ENCODE measurements at regions not wholly inside any gene's neighbourhood (a gene's known extent, or its start where the extent isn't known, plus 50 kb on each side); places are given as distances from the start of the nearest gene placed in this dataset.
"Not testable (repeated sequence)": the region's sequence is repeated elsewhere in the genome, so short reads cannot be mapped to it uniquely, and the experiment has no call there.

DNA sequence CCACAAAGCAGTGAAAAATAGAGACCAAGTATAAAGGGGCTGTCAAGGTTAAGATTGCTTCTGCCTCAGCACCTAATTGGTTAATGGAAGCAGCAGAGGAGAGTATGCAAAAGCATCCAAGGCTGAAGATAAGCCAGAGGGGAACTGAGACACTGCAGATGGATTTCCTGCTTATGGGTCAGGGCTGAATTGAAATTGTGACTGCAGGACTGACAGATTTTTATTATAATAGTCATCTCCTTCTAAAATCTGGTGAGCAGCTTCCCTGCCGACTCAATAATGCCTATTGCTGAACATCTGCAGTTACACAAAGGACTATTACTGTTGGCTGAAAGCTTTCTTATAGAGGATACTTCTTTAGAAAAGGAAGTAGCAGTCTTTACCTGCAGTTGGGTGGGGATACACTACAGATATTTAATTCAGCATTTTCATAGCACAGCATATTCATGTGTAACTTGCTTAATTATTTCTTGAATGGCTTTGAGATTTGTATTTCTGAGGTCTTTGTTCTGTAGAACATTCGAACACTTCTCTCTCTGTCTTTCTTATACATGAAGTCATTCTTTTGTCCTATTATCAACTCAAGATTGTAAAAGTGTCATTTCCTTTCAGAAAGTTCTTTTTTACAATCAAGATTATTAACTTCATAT, 363.0 kb upstream of the RIOK2 start:
- DNase-seq, result no peak

DNA sequence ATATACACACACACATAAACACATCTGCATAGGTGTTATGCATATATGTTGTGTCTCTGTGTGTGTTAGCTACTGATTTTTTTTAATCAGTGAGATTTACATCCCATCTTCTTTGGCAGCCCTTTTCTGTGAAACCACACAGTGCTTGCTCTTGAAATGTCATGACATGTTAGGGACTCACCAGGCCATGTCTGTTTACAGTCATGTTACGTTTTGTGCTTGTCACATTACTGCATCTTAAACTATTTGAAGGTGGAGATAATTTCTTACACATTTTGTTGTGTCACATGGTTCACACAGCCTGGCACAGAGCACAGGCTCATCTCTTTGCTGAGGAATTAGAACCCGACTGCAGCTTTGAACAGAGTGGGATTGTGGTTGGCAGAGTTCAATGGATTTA, 364.4 kb upstream of the RIOK2 start:
- DNase-seq, result no peak

DNA sequence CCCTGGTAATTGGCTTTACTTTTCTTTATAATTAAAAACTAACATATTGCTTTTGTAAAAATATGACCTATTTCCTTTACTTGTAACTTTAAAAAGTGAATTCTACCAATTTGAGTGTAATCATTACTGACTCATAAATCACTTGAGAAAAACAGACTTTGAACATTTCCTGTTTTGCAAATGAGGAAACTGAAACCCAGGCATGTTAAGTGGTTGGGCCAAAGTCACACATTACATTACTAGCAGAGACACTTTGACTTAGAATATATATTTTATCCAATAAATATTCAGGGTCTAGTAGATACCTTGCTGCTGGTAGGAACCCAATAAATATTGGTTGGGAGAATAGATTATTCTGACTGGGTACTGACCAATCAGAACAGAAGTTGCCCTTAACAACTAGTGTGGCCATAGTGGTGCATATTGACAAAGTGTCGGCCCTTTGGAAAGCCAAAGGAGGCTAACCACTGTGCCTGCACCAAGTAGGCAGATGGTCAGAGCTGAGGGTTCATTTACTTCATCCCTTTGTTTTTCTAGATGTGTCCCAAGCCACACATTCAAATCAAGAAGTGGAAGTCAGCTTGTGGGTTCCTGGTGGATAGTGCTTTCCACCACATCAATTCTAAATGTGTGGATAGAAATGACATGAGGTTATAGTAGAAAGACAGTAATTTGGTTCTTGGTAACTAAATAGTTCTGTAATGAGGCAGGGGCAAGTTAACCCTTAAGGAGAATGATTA, 365.1 kb upstream of the RIOK2 start:
- DNase-seq, result no peak

DNA sequence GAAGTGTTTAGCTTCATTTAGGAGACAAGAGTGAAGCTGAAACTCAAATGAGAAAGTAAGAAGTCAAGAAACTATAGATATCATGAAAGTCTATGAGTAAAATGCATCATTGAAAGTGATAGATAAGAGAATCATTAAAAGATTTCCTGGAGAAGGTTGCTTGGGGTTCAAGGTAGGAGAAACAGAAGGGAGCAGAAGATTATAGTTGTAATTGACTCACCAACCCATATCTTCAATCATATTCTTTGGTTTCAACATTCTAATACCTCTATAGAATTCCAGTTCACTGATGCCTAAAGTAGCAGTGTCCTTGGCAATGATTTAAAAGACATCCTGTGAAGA, 365.7 kb upstream of the RIOK2 start:
- DNase-seq, result no peak

DNA sequence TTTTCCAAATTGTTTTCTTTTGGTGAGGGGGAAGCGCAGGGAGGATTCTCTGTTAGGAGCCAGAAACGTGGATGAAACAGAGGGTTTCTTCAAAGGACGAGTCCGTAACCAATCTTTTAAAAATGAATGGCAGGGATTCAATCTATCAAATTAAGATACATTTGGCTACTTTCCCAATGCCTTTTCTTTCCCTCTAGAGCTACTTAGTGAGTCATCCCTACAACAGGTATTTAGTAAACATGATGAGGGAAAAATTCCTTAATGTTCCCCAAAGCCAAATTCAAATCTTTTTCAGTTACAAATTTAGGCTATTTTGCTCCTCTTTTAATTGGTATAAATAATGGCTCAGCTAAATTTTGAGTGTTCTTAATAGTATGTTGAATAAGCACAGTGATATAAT, 366.4 kb upstream of the RIOK2 start:
- DNase-seq, result no peak

DNA sequence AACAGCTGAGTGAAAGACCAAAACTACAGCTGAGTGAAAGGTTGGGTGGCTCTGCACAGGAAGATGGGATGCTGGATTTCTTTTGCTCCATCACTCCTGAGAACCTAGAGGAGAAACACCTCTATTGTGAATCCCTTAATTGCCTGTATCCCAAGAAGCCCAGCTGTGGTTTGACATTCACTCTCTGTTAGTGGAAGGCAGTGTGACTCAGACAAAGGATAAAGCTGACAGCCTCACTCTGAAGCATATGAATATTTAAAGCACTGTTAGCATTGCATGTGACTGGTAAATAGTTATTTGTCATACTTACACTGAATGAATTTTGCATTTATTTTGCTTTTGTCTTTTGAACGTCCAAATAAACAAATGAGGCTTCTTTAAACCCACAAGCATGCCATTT, 367.1 kb upstream of the RIOK2 start:
- no peak for DNase-seq

DNA sequence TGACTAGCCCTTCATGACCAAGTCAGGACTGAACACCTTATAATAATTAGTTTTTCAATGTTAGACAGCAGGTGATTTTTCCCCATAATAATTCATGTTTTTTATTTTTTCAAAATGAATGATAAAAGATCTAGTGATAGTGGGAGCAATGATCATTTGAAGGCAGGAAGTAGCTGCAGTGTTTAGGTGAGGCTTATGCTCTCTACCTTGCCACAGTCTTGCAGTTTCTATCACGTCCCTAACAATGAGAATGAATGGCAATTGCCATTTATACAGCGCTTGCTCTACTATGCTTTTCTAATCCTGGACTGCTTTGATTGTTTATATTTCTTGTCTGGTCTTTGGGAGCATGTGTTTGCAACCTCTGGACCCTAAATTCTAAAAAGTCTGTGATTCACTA, 367.8 kb upstream of the RIOK2 start:
- DNase-seq, result no peak

DNA sequence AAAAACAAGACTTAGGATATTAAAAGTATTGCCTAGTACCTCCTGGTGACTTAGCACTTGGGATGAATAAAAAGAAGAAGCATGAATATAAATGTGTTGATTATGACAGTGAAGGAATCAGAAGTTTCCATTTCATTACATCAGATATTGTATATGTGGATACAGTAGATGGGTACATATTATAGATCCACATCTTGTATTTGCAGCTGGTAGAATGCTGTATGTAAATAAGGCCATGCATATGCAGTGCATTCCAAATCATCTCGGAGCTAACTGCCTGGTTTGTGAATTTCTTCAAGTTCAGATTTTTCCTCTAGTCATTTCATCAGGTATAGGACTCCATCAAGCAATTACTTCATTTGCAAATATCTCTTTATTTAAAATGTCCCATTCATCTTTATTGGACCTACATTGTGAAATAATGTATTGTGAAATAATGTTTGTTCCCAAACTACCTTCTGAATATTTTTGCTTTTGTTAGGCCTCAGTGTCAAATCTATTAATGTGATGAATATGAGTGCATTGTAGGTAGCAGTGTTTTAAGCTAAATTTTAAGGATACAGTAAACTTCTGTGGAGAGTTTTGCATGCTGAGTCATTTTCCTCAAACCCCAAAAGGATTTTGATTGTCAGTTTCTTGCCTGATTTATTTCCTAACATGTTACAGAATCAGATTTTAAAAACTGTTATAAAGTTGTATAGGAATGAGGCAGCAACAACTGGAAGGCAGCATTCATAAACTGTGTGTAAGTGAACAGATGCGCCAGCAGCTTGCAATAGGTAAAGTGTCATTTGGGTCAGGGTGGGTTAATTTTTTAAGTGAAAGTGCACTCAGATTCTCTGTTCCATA, 370.8 kb upstream of the RIOK2 start:
- no peak for DNase-seq

DNA sequence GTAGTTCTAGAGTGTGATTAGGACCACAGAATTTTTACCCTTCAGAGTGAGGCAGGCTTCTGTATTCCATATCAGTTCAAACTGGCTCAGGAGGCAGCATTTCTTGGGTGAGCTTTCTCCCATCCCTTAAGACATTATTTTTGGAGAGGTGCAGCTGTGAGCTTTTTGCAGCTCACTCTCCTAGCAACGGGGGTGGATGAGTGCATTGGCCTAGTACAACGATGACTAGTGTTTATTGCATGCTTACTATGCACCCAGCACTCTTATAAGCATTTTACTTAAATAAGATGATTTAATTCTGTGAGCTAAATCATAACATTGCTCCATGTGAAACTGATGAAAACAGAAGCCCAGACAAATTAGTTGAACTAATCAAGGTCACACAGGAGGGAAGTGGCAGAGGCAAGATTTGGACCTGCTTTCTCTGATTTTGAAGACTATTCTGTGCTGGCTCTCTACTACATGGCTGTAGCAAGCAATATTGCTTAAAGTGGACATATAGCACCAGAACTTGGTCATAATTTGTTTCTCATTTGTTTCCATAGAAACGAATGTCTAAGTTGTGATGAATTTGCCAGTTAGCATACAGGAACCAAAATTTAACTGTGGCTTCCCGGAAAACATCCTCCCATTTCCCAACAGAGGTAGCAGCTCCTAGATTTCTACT, 372.1 kb upstream of the RIOK2 start:
- no peak for DNase-seq

DNA sequence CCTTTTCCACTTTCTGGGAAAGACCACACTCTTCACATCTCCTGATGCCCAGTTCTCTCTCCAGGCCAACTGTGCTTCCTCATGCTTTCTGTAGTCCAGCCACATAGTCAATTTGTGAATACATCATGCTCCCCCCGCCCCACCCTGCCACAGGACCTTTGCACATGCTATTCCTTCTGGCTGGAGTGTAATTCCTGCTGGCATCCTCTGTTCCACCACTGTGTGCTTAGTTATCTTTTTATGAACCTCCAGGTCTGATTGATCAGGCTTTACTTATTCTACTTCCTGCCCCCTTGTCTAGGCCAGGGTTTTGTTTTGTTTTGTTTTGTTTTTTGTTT, 372.6 kb upstream of the RIOK2 start:
- DNase-seq, result no peak

DNA sequence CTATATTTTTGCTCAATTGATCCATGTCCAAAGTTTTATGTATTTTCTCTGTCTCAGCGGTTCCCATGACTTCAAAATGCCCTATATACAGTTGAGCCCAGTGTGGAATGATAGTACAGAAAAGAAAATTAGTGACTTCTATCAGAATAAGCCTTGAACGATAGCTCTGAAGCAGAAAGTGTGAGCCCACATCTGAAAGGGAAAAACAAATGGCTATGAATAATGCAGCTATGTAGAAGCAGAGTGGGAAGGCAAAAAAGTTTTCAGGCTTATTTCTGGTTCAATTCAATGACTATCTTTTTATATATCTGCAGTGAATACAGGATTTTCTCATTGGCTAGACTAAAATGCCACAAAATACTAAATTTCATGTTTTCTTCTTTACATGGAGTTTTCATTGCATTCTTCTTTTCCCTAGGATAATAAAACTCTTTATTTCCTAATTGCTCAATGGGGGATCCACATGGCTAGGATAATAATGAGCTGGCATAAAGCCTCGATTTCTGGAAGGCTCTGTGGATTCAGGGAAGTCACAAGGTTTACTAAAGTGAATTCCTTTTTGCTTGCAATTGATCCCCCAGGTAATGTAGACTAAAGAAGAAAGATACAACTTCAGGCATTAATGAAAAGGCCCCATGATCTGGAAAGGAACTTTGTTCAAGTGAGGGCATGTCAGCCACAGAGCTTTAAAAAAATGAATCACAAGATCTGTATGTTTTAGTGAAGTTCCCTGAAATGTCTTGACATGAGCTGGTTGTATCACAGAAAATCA, 377.0 kb upstream of the RIOK2 start:
- no peak for DNase-seq

DNA sequence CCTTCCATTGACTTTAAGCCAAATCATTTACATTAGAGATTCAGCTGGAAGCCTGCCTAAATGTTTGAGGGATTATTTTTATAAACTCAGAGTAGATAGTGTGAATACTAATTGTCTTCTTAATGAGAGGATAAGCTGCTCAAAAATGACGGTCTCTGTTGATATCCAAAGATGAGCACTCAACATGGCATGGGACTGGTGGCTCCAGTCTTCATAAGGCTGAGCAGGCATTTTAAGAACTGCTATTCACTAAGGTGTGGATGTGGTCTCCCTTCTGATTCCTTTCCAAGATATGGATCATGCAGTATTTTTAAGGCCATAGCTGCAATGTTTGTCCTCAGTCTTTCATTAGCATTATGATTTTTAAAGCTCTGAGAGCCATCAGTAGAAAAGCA, 377.5 kb upstream of the RIOK2 start:
- no peak for DNase-seq

DNA sequence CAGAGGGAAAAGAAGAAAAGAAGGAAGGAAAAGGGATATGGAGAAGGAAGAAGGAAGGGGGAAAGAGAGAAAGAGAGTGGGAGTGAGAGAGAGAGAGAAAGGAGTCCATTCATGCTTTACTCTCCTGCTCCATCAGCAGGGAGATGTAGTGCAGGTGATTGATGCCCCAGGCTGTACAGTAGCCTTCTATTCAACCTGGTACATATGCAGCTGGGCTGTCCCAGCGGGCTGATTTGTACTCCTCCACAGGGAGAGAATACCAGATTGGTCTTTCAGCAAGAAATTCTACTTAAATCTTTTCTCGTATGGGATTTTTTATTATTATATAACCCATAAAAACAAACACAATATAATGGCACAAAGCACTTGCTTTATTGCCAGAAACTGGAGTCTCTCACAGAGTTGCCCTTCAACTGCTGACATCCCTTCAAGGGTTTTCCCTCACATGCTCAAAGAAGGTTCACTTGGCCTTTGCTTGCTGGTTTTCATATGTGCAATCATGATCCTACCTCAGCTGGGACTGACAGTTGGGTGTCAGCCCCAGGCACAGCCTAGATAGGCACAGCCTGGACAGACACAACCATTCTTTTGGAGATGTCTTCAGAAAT, 380.1 kb upstream of the RIOK2 start:
- no peak for DNase-seq

DNA sequence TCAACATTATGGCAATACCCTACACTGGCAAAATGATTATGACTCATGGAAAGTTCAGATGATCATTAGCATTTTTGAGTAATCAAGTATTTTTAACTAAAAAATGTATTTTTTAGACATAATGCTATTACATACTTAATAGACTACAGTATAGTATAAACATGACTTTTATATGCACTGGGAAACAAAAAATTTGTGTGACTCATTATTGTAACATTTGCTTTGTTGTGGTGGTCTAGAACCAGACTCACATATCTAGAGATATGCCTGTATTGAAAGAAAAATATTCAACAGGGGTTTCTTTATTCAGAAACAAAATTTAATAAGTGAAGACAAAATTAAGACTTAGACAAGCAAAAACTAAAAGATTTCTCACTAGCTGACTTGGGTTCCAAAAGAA, 385.3 kb upstream of the RIOK2 start:
- DNase-seq, result no peak

DNA sequence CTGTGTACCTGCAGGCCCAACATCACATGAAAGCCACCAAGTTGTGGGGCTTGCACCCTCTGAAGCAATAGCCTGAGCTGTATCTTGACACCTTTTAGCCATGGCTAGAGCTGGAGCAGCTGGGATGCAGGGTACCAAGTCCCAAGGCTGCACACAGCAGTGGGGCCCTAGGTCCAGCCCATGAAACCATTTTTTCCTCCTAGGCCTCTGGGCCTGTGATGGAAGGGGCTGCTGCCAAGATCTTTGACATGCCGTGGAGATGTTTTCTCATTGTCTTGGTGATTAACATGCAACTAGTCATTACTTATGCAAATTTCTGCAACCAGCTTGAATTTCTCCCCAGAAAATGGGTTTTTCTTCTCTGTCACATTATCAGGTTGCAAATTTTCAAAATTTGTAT, 387.2 kb upstream of the RIOK2 start:
- no peak for DNase-seq

DNA sequence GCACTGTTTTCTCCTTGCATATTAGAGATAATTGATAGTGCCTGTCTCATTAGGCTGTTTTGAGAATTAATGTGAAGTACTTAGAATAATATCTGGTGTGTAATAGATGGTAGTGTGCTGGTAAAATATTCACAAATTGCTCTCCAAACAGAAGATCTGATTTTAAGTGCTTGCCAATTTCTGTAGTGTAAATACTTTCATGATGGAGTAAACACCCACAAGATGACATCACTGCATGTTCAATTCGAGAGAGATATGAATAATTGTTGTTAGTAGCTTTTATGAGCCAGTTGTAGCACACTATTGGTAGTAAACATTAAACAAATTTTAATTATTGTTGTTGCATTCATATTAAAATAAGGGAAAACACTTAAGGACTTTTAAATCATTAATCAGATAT, 392.3 kb upstream of the RIOK2 start:
- DNase-seq, result no peak

DNA sequence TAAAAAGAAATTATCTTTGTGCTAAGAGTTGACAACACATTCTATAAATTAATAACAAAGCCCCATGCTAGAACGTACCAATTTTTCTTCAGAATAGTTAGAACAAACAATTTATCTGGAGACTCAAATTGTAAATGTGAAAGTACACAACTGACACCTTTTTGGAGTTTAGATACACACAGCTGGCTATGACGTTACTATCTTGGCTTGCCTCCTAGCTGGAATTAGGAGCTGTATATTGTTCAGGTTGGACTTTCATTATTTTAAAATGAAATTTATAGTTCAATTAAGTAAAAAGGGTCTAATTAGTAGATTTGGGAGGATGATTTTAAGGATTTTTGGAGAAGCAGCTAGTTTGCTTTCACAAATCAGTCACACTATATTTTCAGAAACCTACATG, 393.9 kb upstream of the RIOK2 start:
- DNase-seq, result no peak

DNA sequence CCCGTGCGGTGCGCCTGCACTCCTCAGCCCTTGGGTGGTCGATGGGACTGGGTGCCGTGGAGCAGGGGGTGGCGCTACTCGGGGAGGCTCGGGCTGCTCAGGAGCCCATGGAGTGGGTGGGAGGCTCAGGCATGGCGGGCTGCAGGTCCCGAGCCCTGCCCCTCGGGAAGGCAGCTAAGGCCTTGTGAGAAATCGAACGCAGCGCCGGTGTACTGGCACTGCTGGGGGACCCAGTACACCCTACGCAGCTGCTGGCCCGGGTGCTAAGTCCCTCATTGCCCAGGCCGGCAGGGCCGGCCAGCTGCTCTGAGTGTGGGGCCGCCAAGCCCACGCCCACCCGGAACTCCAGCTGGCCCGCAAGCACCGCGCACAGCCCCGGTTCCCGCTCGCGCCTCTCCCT, 396.9 kb upstream of the RIOK2 start:
- not testable (repeated sequence) for DNase-seq

DNA sequence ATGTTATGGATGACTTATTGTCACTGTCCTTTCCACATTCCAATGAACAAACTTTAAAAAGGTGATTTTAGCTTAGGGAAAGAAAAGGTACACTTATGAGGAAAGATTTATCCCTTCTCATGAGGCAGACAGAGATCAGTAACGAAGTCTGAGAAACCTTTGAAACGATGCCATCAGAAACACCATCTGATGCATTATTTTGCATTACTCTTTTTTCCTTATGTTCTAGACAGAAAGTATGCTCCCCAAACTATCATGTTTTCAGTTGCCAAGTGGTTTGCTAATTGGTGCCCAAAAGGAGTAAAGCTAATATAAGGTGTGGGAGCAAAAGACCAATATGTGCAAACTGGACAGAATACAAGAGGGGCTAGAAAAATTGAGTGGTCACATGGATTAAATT, 397.7 kb upstream of the RIOK2 start:
- no peak for DNase-seq

DNA sequence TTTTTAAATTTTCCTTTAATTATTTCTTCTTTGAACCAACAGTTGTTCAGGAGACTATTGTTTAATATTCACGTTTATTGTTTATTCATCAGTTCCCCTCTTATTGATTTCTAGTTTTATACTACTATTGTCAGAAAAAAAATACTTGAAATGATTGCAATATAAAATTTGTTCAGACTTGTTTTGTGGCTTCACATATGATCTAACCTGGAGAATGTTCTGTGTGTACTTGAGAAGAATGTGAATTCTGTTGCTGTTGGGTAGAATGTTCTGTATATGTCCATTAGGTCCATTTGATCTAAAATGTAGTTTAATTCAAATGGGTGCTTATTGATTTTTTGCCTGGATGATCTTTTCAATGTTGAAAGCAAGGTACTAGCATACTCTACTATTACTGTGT, 408.7 kb upstream of the RIOK2 start:
- DNase-seq, result no peak

DNA sequence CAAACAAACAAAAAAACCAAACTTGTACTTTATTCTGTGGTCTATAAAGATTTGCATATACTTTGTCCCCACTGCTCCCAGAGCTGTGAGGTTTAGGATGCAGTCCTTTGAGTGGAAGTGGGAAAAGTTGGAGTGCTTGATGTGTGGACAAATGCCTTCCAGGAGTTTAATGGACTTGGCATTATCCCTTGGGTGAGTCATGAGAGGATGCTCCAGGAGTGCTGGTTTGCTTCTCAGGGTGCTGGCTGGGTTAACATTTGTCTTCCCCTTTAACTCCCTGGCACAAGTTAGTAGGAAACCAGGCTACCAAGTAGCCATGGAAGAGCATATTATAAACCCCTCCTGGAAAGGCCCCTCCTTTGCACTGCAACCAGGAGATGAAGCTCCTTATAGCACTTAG, 417.4 kb upstream of the RIOK2 start:
- DNase-seq, result no peak

DNA sequence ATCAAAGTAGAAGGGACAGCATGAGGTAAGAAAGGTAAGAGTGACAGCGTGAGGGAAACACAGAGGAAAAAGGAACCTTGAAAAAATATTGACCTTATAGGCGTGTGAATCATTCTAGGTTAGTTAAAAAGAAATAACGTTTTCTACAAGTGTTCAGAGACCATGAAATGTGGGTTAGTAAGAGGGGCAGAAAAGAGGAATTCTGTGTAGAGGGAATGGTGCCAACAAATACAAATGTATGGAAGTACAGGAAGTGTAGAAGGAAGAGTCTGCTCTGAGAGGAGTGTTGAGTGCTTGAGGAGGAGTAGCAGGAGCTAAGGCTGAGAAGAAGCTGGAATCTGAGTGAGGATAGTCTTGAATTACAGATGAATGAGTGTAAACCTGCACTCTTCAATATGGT, 418.6 kb upstream of the RIOK2 start:
- no peak for DNase-seq

DNA sequence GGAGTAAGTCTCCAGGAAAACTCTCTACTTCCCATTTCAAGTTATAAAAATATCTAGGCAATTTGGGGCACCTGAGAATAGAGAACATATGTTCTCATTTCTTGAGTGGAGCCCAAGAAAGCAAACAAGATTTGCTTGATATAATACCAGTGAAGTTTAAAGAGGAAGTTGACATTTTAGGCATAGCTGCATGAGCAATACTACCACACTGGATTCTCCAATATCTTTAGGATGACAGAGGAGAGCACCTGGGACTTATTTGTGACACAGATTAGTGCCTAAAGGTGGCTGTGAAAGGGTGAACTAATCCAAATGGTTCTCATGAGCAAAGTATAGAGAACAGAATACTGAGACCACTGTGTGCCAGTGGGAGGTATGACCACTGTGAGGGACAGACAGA, 423.5 kb upstream of the RIOK2 start:
- no peak for DNase-seq

Data from SIG-M5 (cell line).